DMS53 treated with DMSO at 0.1 percent for 48 hours (cell line): ENCODE measurements at regions not wholly inside any gene's neighbourhood (a gene's known extent, or its start where the extent isn't known, plus 50 kb on each side); places are given as distances from the start of the nearest gene placed in this dataset.

Experiments
- DNase-seq: peaks from one replicate; lab custom pipeline; 2025; ENCODE audit not compliant: unreplicated experiment; lab: John Stamatoyannopoulos, UW

GRCh38 chr3:107943786-107944523 is 146.9 kb downstream of the CD47 start:
- no peak for DNase-seq

DNA sequence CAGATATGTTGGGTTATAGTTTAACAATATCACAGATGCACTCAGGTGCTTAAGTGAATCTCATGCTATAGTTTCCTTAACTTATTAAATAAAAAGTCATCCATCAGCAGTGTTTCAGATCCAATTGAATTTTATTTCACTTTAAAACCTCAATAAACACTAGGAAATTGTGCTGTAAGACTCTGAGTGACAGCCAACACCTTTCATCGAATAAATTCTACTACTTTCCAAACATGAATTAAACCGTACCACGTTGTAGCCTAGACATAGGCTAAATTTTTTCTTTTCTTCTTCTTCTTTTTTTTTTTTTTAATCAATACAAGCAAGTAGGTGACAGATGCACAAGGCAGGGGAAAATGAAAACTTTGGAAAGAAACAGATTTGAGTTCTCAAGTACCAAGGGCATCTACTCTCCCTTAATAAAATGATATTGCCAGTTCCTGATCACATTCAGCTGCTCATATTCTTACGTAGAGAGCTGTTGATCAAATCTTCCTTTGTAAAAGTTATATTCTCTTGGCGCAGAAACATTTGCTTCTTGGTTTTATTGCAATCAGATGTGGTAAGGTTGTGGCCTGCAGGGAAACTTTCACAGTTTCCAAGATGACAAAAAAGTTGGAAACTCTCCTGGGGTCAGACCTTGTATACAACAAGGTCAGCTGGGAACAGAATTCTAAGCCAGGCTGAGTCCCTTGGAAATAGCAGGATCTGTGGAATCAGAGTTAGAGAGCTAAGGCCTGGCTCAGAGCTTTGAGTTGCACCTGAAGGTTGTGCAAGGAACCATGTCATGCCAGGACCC is 147.7 kb downstream of the CD47 start:
- no peak for DNase-seq

DNA sequence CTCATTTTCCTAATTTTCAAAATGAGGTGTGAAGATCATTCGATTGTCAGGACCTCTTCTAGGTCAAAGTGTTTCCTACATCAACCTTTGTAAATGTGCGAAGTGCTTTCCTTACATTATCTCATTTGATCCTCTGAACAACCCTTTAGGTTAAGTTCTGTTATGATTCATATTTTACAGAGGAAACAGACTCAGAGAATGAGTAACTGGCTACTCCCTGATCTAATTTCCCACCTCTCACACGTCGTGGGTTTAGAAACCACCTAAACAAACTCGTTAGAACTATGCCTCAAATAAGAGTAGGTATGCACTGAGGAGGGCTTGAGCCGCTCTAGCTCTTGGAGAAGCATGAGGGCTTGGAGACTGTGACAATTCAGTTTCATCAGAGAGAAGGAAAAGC is 148.6 kb downstream of the CD47 start:
- no peak for DNase-seq

DNA sequence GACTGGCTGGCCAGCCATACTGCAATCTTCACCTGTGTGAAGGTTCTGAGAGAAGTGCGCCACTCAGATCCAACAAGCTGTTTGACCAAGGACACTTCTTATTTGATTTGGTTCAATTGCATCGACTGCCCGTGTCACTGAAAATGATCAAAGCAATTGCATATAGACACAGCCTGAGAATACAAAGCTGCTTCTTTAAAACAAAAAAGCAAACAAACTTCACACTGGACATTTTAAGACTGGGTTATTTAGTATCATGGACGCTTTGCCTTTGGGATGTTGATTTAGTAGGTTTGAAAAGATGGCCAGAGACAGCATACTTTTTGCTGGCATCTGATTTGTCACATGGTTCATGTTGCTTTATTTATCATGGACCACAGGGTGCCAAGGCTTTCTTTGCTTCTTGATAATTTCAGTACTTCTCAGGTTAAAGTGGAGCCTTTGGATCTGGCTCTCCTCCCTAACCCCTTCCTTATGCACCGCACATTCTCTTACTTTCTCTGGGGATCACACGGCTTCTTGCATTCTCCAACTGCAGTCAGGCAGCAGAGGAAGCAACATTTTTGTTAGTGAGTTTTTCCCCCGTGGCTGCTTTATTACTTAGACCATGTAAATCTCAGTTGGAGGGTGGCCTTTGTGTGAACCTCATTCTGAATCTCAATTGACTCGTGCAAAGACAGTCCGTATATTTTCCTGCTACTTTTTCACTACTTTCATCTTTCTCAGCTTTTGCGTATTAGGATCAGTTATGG is 151.0 kb downstream of the CD47 start:
- DNase-seq, result peak; percentile 5

DNA sequence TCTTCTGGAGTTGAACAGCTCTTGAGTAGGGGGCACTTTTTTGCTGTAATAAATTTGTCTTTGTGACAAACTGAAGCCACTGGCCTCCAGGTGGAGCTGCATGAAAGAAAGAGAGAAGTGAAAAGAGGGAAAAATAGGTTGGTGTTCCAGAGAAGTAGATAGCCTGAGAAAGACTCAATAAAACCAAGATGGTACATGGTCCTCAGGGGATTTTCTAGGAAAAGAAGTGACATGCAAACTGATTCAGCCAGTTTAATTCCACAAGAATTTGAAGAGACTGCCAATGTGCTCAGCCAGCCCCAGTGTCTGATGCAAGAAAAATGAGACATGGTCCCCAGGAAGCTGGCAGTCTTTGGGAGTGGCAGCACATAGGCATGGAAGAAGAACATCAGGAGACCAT is 152.7 kb downstream of the CD47 start:
- DNase-seq, result no peak

GRCh38 chr3:107934808-107935207 is 156.0 kb downstream of the CD47 start:
- DNase-seq, result no peak

DNA sequence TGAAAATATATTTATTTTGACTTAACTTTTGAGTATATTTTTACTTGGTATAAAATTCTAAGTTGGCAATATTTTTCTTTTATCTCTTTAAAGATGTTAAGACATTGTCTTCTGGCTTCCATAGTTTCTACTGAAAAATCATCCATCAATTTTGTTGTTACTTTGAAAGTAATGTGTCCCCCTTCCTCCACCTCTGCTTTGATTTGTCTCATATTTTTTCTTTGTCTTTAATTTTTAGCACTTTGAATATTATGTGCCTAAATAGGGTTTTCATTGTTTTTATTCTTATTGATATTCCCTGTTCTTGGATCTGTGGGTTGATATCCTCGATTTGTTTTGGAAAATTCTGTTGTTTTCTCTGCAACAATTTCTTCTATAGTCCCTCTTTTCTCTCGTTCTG is 157.4 kb downstream of the CD47 start:
- DNase-seq, result no peak

GRCh38 chr3:107931326-107931725 is 159.5 kb downstream of the CD47 start:
- no peak for DNase-seq

DNA sequence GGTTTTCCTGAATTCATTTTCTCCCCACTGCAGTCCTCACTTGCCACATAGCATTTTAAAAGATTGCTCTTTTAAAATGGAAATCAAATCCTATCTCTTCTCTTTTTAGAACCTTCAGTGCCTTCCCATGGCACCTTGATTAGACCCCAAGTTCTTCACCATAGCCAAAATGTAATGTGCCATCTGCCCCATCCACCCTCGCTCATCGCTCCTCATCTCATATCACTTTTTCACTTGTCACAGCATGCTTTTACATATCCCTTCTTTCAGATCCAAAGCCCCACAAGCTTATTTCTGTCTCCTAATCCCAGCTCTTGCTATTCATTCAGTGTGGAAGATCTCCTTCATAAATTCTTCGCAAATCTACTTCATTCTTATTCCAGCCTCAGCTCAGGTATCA is 161.7 kb downstream of the CD47 start:
- DNase-seq, result no peak

DNA sequence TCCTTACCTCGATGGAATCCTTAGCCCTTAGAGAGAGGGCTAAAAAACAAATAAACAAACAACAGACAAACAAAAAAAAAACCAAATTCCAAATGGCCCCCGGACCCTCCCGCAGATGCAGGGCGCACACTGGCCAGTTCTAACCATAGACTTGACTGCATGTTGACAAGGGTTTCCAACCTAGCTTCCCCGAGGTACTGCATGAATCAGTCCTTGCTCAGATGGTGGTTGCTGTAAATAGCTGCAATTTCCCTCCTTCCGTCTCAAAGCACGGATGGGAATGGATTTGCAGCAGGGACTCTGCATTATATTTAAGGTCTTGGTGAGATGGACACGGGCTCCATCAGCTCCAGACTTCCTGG is 162.8 kb downstream of the CD47 start:
- peak; percentile 21 for DNase-seq

- peak; percentile 56 for DNase-seq
Observed at GRCh38 chr3:107927361-107928083, 163.3 kb downstream of the CD47 start.

- DNase-seq, result no peak
Observed at GRCh38 chr3:107925851-107926250, 165.0 kb downstream of the CD47 start.

DNA sequence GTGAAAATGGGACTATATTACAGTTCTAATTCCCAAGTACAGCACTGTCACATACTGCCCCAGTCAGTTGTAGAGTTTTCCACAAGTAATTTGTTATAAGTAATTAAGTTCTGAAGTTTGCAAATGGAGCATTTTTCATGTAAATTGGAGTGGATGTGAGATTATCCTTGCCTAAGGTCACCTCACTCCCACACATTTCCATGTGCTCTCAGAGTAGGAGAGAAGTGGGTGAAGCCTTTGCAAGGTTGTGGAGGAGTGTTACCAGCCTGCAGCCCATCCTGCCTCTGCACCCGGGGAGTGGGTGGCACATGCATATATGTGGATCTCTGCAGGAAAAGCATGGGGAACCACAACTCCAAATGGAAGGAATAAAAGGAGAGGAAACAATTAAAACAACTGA is 169.8 kb downstream of the CD47 start:
- DNase-seq, result no peak

DNA sequence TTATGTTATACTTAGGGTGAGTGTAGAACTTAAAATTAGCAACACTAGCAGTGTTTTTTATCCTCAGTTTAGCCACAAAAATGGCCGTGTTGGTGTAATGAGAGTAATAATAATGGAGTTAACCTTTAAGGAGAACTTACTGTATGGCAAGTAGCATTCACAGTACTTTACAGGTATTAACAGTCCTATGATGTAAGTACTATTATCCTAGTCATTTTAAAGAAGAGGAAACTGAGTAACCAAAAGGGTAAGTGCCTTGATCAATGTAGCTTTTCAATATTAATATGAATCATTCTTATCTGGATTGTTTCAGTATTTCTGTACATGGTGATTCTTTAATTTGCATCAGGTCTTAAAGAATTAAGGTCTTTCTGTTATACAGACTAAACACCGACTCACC is 170.3 kb downstream of the CD47 start:
- no peak for DNase-seq

DNA sequence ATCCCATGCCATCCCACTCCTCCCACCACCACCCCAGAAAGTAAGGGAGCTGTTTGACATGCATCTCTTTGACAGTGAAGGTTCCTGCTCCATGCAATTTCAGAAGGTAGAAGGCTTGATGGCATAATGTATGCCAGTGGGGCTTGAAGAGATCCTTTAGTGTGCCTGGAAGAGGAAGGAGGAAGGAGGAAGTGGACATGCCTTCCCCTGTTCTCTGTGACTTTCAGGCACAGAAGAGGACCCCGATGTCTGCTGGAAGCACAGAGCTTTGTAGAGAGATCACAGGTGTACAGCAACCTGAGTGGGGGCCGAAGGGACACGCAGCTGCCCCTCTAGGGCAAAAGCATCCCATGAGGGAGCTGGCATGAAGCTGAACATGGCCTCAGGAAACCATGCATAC is 171.6 kb downstream of the CD47 start:
- DNase-seq, result no peak

GRCh38 chr3:107916171-107916570 is 174.7 kb downstream of the CD47 start:
- no peak for DNase-seq

GRCh38 chr3:107915706-107916105 is 175.1 kb downstream of the CD47 start:
- DNase-seq, result no peak

DNA sequence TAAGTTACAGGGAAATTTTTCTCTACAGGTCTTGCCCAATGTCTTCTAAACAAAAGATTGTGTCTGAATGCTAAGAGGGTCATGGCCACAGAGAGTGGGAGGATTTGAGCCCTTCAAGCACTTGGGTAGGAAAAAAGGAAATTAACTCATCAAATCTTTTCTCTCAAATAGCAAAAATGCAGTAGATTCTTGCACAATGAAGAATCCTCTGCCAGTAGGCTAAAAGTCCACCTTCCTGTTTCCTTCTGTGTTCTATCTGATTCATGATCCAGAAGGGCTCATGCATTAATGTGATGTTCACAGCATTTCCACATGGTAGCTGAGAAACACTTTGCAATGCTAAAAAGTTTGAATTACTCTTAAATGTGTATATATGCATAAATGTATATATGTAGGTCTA is 177.1 kb downstream of the CD47 start:
- DNase-seq, result no peak

DNA sequence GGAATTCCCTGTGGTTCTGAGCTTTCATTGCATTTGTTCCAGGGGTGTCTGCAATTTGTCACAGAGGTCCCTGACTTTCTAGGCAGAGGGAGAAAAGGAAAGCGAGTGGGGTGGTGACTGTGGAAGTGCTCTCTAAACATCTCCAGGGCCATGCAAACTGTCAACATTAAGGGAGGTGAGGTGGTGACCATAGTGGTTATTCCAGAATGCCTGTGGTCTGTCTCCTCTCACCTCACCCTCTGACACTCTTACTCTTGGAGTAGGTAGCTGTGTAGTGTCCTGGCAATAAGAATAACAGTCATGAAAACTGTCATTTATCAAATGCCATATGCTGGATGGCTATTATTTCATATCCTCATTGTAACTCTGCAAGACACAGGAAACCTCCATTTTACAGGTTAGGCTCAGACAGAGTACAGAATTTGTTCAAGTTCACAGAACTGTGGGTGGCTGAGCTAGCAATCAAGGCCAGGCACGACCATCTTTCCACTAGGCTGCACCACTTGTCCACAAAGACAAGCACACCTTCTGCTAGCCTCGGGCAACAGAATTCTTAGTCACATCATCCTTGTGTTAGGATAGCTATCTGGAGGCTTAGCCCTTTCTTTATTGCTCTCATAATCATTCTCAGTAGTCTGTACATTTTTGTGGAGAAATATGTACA is 179.4 kb downstream of the CD47 start:
- DNase-seq, result no peak

DNA sequence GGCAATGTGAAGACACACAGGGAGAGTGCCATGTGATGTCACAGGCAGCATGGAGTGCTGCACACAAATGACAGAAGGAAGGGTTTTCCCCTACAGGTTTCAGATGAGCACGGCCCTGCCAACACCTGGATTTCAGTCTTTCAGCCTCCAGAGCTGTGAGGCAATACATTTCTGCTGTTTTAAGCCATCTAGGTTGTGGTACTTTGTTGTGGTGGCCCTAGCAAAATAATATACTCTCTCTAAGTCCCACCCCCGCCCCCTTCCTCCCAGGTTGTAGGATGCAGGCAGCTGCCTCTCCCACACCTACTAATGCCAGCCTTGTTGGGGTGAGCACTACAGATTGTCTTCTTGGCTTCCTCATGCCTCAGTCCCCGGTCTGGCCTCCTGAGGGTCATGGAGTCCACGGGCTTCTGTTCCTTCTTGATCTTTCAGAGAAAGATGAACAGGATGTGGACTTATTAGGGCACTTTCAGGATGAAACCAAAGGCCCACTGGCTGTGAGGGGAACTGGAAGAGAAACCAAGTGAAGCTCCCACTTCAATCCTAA is 180.0 kb downstream of the CD47 start:
- DNase-seq, result no peak
